GM19438 (cell line): ENCODE measurements at regions not wholly inside any gene's neighbourhood (a gene's known extent, or its start where the extent isn't known, plus 50 kb on each side); places are given as distances from the start of the nearest gene placed in this dataset.
"Not testable (repeated sequence)": the region's sequence is repeated elsewhere in the genome, so short reads cannot be mapped to it uniquely, and the experiment has no call there.

Experiments used
- ATAC-seq: cut with Tn5 transposase; IDR thresholded peaks from one replicate; pipeline ENCODE4 v1.9.1; 2021; ENCODE audit warnings: low read depth; ENCODE audit not compliant: unreplicated experiment

- no peak for ATAC-seq
These were observed 537.3 kb downstream of the MFSD1 start for GRCh38 chr3:159339131-159339530.

GRCh38 chr3:159340877-159341500, 539.1 kb downstream of the MFSD1 start:
- ATAC-seq, result no peak

- ATAC-seq, result no peak
These were observed 544.5 kb downstream of the MFSD1 start for GRCh38 chr3:159346271-159346903.

GRCh38 chr3:159348431-159348830, 546.6 kb downstream of the MFSD1 start:
- ATAC-seq, result no peak

- ATAC-seq, result no peak
These were observed 554.8 kb downstream of the MFSD1 start for GRCh38 chr3:159356606-159357005.

GRCh38 chr3:159364511-159364910, 562.7 kb downstream of the MFSD1 start:
- no peak for ATAC-seq

GRCh38 chr3:159366476-159366875, 564.6 kb downstream of the MFSD1 start:
- no peak for ATAC-seq

GRCh38 chr3:159371961-159372360, 570.1 kb downstream of the MFSD1 start:
- no peak for ATAC-seq

- no peak for ATAC-seq
These were observed 576.7 kb downstream of the MFSD1 start for GRCh38 chr3:159378396-159379194.

- ATAC-seq, result no peak
These were observed 579.0 kb downstream of the MFSD1 start for GRCh38 chr3:159380891-159381290.

GRCh38 chr3:159390656-159391212, 588.9 kb downstream of the MFSD1 start:
- no peak for ATAC-seq

- ATAC-seq, result not testable (repeated sequence)
These were observed 591.0 kb upstream of the IL12A start for GRCh38 chr3:159397683-159398082.

- ATAC-seq, result no peak
These were observed 587.6 kb upstream of the IL12A start for GRCh38 chr3:159401069-159401468.

GRCh38 chr3:159409711-159410110, 578.9 kb upstream of the IL12A start:
- ATAC-seq, result not testable (repeated sequence)

- ATAC-seq, result no peak
These were observed 575.3 kb upstream of the IL12A start for GRCh38 chr3:159413319-159413718.

GRCh38 chr3:159416856-159417255, 571.8 kb upstream of the IL12A start:
- no peak for ATAC-seq

GRCh38 chr3:159417761-159418160, 570.9 kb upstream of the IL12A start:
- no peak for ATAC-seq

- no peak for ATAC-seq
These were observed 569.8 kb upstream of the IL12A start for GRCh38 chr3:159418571-159419526.

GRCh38 chr3:159429702-159430101, 558.9 kb upstream of the IL12A start:
- no peak for ATAC-seq

GRCh38 chr3:159432682-159433340, 555.8 kb upstream of the IL12A start:
- no peak for ATAC-seq
